ENCODE measurements at regions not wholly inside any gene's neighbourhood (a gene's known extent, or its start where the extent isn't known, plus 50 kb on each side); places are given as distances from the start of the nearest gene placed in this dataset.

DNA sequence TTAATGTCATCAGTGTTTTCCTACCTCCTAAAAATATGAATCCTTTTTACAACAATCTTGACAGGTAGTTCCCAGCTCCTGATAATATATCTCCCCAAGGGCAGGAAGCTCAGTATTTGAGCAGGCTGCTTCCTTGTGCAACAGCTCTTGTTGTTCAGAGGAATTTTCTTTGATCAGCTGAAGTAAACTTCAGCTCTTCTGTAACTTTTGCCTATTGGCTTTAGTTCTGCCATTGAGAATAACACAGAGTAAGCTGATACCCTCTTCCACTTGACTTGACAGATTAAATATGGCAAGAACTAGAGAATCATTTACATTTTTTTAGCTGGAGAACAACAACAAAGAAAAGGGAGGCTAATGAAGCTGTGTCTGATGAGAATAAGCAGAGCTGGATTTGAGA lies 75.2 kb downstream of the LUZP4 start:
- no peaks in the 10 kb centered on the region for H3K9me3 ChIP-seq (ENCODE audit: control insufficient read depth in 4 of 4, low read length in 3 of 4)
- no peak overlapping the region for H3K27ac ChIP-seq (ENCODE audit: low read depth in 1 of 2, low read length in 2 of 2)
- no peak overlapping the region for H3K4me3 ChIP-seq (ENCODE audit: low read depth in 1 of 3, low read length in 3 of 3)
- H3K27me3 ChIP-seq (ENCODE audit: control insufficient read depth in 4 of 4, insufficient read depth in 4 of 4, low read length in 3 of 4) = peaks cover 0 to 4% (median 0%) of the 10 kb centered on the region in 4 donors
- TF ChIP-seq SP1 (IDR thresholded peaks at IDR 0.05) = no peak
- TF ChIP-seq TAF1 (conservative IDR thresholded peaks at IDR 0.05) = no peak
- TF ChIP-seq HNF4G (IDR thresholded peaks at IDR 0.05) = no peak
- no peak for TF ChIP-seq MAX (IDR thresholded peaks at IDR 0.05)
- TF ChIP-seq, protein P1, sequence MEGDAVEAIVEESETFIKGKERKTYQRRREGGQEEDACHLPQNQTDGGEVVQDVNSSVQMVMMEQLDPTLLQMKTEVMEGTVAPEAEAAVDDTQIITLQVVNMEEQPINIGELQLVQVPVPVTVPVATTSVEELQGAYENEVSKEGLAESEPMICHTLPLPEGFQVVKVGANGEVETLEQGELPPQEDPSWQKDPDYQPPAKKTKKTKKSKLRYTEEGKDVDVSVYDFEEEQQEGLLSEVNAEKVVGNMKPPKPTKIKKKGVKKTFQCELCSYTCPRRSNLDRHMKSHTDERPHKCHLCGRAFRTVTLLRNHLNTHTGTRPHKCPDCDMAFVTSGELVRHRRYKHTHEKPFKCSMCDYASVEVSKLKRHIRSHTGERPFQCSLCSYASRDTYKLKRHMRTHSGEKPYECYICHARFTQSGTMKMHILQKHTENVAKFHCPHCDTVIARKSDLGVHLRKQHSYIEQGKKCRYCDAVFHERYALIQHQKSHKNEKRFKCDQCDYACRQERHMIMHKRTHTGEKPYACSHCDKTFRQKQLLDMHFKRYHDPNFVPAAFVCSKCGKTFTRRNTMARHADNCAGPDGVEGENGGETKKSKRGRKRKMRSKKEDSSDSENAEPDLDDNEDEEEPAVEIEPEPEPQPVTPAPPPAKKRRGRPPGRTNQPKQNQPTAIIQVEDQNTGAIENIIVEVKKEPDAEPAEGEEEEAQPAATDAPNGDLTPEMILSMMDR (IDR thresholded peaks at IDR 0.05; ENCODE audit: low read depth, low read length, missing input control) = no peak
- no peak for TF ChIP-seq HNF4A (conservative IDR thresholded peaks at IDR 0.05)
- TF ChIP-seq GABPA (IDR thresholded peaks at IDR 0.05 in 1 of 2, conservative IDR thresholded peaks at IDR 0.05 in 1 of 2) = no peak
- TF ChIP-seq EGR1 (IDR thresholded peaks at IDR 0.05; ENCODE audit: low read depth in 2 of 2) = no peak
- TF ChIP-seq RAD21 (IDR thresholded peaks at IDR 0.05) = no peak
- H3K4me1 ChIP-seq (ENCODE audit: control insufficient read depth in 4 of 4, insufficient read depth in 4 of 4, low read length in 3 of 4) = no peaks in the 10 kb centered on the region
- DNase-seq (ENCODE audit: low spot score) = no peak
- H3K9ac ChIP-seq (ENCODE audit: low read depth in 1 of 2, low read length in 2 of 2) = no peak overlapping the region
- no peaks in the 10 kb centered on the region for H3K36me3 ChIP-seq (ENCODE audit: control insufficient read depth in 4 of 4, insufficient read depth in 3 of 4, low read depth in 1 of 4, low read length in 3 of 4)

DNA sequence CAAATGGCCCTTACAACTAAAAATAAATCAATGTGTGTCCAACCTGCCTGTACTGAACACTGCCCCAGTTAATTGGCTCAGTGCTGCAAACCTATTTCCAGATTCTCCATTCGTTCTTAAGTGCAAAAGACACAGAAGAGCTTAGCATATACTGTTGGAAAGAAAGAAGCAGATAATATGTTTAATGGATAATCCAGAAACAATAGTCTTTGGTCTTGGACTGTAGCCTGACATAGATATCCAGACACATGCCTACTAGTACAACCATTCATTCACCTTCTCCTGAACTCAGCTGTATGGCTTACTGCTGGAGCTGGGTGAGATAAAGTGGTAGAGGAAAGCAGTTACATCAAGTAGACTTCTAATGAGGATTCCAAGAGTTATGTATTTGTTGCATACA lies 77.0 kb downstream of the LUZP4 start:
- 0% methylated on average over 1 of the region's 1 CpG for WGBS
- Histone ChIP-seq H3K36me3 (ENCODE audit: control insufficient read depth in 4 of 4, insufficient read depth in 3 of 4, low read depth in 1 of 4, low read length in 3 of 4) (no peaks in the 10 kb centered on the region), H3K9me3 (ENCODE audit: control insufficient read depth in 4 of 4, low read length in 3 of 4) (no peaks in the 10 kb centered on the region), H3K27me3 (ENCODE audit: control insufficient read depth in 4 of 4, insufficient read depth in 4 of 4, low read length in 3 of 4) (peaks cover 0 to 4% (median 0%) of the 10 kb centered on the region in 4 donors), H3K9ac (ENCODE audit: low read depth in 1 of 2, low read length in 2 of 2) (no peak overlapping the region), H3K27ac (ENCODE audit: low read depth in 1 of 2, low read length in 2 of 2) (no peak overlapping the region), H3K4me1 (ENCODE audit: control insufficient read depth in 4 of 4, insufficient read depth in 4 of 4, low read length in 3 of 4) (no peaks in the 10 kb centered on the region), H3K4me3 (ENCODE audit: low read depth in 1 of 3, low read length in 3 of 3) (no peak overlapping the region)
- TF ChIP-seq RAD21 (IDR thresholded peaks at IDR 0.05) = no peak
- no peak for TF ChIP-seq TAF1 (conservative IDR thresholded peaks at IDR 0.05)
- no peak for DNase-seq (ENCODE audit: low spot score)

- no peak for TF ChIP-seq SP1 (IDR thresholded peaks at IDR 0.05)
- TF ChIP-seq FOXA1 (IDR thresholded peaks at IDR 0.05) = no peak
- TF ChIP-seq, protein P2, sequence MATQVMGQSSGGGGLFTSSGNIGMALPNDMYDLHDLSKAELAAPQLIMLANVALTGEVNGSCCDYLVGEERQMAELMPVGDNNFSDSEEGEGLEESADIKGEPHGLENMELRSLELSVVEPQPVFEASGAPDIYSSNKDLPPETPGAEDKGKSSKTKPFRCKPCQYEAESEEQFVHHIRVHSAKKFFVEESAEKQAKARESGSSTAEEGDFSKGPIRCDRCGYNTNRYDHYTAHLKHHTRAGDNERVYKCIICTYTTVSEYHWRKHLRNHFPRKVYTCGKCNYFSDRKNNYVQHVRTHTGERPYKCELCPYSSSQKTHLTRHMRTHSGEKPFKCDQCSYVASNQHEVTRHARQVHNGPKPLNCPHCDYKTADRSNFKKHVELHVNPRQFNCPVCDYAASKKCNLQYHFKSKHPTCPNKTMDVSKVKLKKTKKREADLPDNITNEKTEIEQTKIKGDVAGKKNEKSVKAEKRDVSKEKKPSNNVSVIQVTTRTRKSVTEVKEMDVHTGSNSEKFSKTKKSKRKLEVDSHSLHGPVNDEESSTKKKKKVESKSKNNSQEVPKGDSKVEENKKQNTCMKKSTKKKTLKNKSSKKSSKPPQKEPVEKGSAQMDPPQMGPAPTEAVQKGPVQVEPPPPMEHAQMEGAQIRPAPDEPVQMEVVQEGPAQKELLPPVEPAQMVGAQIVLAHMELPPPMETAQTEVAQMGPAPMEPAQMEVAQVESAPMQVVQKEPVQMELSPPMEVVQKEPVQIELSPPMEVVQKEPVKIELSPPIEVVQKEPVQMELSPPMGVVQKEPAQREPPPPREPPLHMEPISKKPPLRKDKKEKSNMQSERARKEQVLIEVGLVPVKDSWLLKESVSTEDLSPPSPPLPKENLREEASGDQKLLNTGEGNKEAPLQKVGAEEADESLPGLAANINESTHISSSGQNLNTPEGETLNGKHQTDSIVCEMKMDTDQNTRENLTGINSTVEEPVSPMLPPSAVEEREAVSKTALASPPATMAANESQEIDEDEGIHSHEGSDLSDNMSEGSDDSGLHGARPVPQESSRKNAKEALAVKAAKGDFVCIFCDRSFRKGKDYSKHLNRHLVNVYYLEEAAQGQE (IDR thresholded peaks at IDR 0.05) = no peak
- no peak for TF ChIP-seq JUND (IDR thresholded peaks at IDR 0.05)
- no peak for TF ChIP-seq RXRA (IDR thresholded peaks at IDR 0.05)
- no peak for TF ChIP-seq GABPA (IDR thresholded peaks at IDR 0.05 in 1 of 2, conservative IDR thresholded peaks at IDR 0.05 in 1 of 2)
- no peak for TF ChIP-seq FOXA2 (IDR thresholded peaks at IDR 0.05)
- no peak for TF ChIP-seq ATF3 (IDR thresholded peaks at IDR 0.05)
- no peak for TF ChIP-seq EGR1 (IDR thresholded peaks at IDR 0.05; ENCODE audit: low read depth in 2 of 2)
- TF ChIP-seq ZBTB33 (IDR thresholded peaks at IDR 0.05) = no peak
- TF ChIP-seq HNF4G (IDR thresholded peaks at IDR 0.05) = no peak
- no peak for TF ChIP-seq HNF4A (conservative IDR thresholded peaks at IDR 0.05)
- no peak for DNase-seq (ENCODE audit: low spot score)
- H3K27me3 ChIP-seq (ENCODE audit: control insufficient read depth in 4 of 4, insufficient read depth in 4 of 4, low read length in 3 of 4) = peaks cover 0 to 4% (median 0%) of the 10 kb centered on the region in 4 donors
- no peak overlapping the region for H3K27ac ChIP-seq (ENCODE audit: low read depth in 1 of 2, low read length in 2 of 2)
- no peak overlapping the region for H3K9ac ChIP-seq (ENCODE audit: low read depth in 1 of 2, low read length in 2 of 2)
- no peak overlapping the region for H3K4me3 ChIP-seq (ENCODE audit: low read depth in 1 of 3, low read length in 3 of 3)
- 93% methylated on average over 6 of the region's 6 CpGs for WGBS
- H3K36me3 ChIP-seq (ENCODE audit: control insufficient read depth in 4 of 4, insufficient read depth in 3 of 4, low read depth in 1 of 4, low read length in 3 of 4) = no peaks in the 10 kb centered on the region
- no peaks in the 10 kb centered on the region for H3K4me1 ChIP-seq (ENCODE audit: control insufficient read depth in 4 of 4, insufficient read depth in 4 of 4, low read length in 3 of 4)
- no peaks in the 10 kb centered on the region for H3K9me3 ChIP-seq (ENCODE audit: control insufficient read depth in 4 of 4, low read length in 3 of 4)
Observed at GRCh38 chrX:115367455-115367854, 77.9 kb downstream of the LUZP4 start.
